Spleen (tissue), 11 donors: ENCODE measurements at regions not wholly inside any gene's neighbourhood (a gene's known extent, or its start where the extent isn't known, plus 50 kb on each side); places are given as distances from the start of the nearest gene placed in this dataset.

Experiments used
- DNase-seq: peaks from one replicate; pipeline ENCODE4 v3.0.0-alpha.2; 2020
- H3K27ac ChIP-seq, 8 donors: fragments of 200-600 bp; sonication (generic) in 7 of 8; 1 replicate in 4 of 8; 2 replicates in 4 of 8; pipeline versions ENCODE4 v1.5.0 to v1.8.0; 2016 to 2021; ENCODE audit warnings: inconsistent platforms in 4 of 8, mild to moderate bottlenecking in 4 of 8, moderate library complexity in 1 of 8
- H3K27me3 ChIP-seq, 7 donors: fragments of 200-600 bp; sonication (generic) in 6 of 7; replicated peaks in 1 of 7; 1 replicate in 4 of 7; 2 replicates in 3 of 7; pipeline versions ENCODE4 v1.5.0 to v1.8.0; 2016 to 2021; ENCODE audit warnings: inconsistent platforms in 3 of 7, mild to moderate bottlenecking in 1 of 7
- H3K36me3 ChIP-seq, 6 donors: fragments of 200-600 bp; sonication (generic) in 5 of 6; 1 replicate in 4 of 6; 2 replicates in 2 of 6; pipeline versions ENCODE4 v1.5.0 to v1.8.0; 2016 to 2021; ENCODE audit warnings: inconsistent platforms in 2 of 6
- H3K4me1 ChIP-seq, 6 donors: fragments of 200-600 bp; sonication (generic) in 5 of 6; 1 replicate in 3 of 6; 2 replicates in 3 of 6; pipeline versions ENCODE4 v1.5.0 to v1.8.0; 2016 to 2021; ENCODE audit warnings: inconsistent platforms in 3 of 6
- H3K4me3 ChIP-seq, 8 donors: fragments of 200-600 bp; sonication (generic) in 7 of 8; 1 replicate in 4 of 8; 2 replicates in 4 of 8; pipeline versions ENCODE4 v1.5.0 to v1.8.0; 2016 to 2021; ENCODE audit warnings: inconsistent platforms in 4 of 8, mild to moderate bottlenecking in 4 of 8, moderate library complexity in 2 of 8
- H3K9me3 ChIP-seq, 8 donors: fragments of 200-600 bp; sonication (generic) in 7 of 8; 1 replicate in 4 of 8; 2 replicates in 4 of 8; pipeline versions ENCODE4 v1.5.0 to v1.8.0; 2016 to 2021; ENCODE audit warnings: inconsistent platforms in 4 of 8
- POLR2A ChIP-seq, 3 donors: fragments of 450-650 bp; IDR thresholded peaks; one replicate each; pipeline ENCODE4 v1.5.1; 2017; ENCODE audit warnings: antibody characterized with exemption in 3 of 3, mild to moderate bottlenecking in 1 of 3
- POLR2AphosphoS5 ChIP-seq, 3 donors: sonication (generic); formaldehyde crosslinking; IDR thresholded peaks; one replicate each; pipeline ENCODE4 v1.5.1; 2017; ENCODE audit warnings: antibody characterized with exemption in 3 of 3
- WGBS, 5 donors: extraction: QIAGEN DNeasy Blood & Tissue Kit in 3 of 5; methylation state at CpG; one replicate each; pipeline versions ENCODE4 v1.1.5 to v1.1.7; 2013 to 2018; 5-methylcytosine and 5-hydroxymethylcytosine counted together
- intact Hi-C: fragments of 100-400 bp; cut with DNase I; formaldehyde crosslinking; loops from one replicate; pipeline ENCODE4 v1.15.0; 2023; ENCODE audit warnings: low total_unique reads
- TF ChIP-seq, protein P1 (sequence below), 11 experiments: fragments of 200-600 bp in 7 of 11; fragments of 450-650 bp in 4 of 11; sonication (generic) in 4 of 11; IDR thresholded peaks in 8 of 11; conservative IDR thresholded peaks in 3 of 11; 1 replicate in 7 of 11; 2 replicates in 4 of 11; pipeline versions ENCODE4 v1.4.0 to v1.8.0; 2016 to 2021; ENCODE audit warnings: antibody characterized with exemption in 11 of 11, inconsistent platforms in 4 of 11, mild to moderate bottlenecking in 1 of 11
- donor health status: healthy with polysubstance abuse.
- donor health status: DM: no; HTN: no; CAD: no; lungs with moderate emphysema.
- donor health status: DM: no; HTN: no; CAD: no.
- donor health status: Bipolar disorder and iron deficiency.
- donor health status: healthy.
- donor health status: DM: no; HTN: no; CAD: no.
- donor health status: DM: yes; HTN: yes; CAD: no.

DNA sequence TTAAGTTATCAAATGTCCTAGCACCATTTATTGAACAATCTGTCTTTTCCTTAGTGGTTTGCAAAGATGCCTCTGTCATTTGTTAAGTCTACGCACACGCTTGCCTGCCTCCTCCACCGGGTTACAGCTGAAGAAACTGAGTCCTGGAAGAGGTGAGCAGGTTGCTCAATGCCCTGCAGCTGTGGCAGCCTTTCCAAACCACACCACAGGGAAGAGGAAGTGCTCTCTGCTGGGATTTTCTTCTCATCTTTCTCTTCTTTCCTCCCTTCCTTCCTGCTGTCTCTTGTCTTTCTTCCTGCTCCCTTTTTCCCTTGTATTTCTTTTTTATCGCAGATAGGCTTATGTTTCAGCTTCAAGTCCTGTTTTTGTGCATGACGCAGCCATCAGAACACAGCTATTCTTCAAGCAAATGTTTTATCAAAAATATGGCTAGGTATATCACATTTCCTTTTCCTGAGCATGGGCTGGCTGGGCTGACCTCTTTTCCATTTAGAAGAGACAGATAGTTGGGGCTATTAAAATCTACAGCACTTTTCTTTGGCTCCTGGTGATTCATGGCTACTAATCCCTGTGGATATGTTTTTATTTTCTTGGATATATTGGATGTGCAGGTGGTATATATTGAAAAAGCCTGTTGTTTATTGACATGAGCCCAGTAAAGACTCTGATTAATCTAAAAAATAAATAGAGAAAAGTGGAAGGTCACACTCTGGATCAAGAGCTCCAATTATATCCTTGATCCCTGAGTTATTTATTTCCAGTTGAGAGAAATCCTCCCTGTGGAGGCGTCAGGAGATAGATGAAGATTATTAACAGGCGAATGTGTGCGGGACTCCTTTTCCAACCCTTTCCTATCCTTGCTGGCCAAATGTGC, 214.6 kb downstream of the TSN start:
- WGBS, 5 donors = 56 to 75% (median 62%) methylated on average over 8 of the region's 8 CpGs
- no peak for DNase-seq
- intact Hi-C loops = no loop called here
- H3K4me1 ChIP-seq = peaks cover 0 to 23% (median 17%) of the 10 kb centered on the region in 6 donors
- no peaks in the 10 kb centered on the region for H3K9me3 ChIP-seq
- peaks cover 0 to 25% (median 0%) of the 10 kb centered on the region in 7 donors for H3K27me3 ChIP-seq
- no peak overlapping the region for H3K27ac ChIP-seq
- no peak overlapping the region for H3K4me3 ChIP-seq
- no peaks in the 10 kb centered on the region for H3K36me3 ChIP-seq
- no peak for TF ChIP-seq POLR2A (IDR thresholded peaks at IDR 0.05)
- TF ChIP-seq, protein P1, sequence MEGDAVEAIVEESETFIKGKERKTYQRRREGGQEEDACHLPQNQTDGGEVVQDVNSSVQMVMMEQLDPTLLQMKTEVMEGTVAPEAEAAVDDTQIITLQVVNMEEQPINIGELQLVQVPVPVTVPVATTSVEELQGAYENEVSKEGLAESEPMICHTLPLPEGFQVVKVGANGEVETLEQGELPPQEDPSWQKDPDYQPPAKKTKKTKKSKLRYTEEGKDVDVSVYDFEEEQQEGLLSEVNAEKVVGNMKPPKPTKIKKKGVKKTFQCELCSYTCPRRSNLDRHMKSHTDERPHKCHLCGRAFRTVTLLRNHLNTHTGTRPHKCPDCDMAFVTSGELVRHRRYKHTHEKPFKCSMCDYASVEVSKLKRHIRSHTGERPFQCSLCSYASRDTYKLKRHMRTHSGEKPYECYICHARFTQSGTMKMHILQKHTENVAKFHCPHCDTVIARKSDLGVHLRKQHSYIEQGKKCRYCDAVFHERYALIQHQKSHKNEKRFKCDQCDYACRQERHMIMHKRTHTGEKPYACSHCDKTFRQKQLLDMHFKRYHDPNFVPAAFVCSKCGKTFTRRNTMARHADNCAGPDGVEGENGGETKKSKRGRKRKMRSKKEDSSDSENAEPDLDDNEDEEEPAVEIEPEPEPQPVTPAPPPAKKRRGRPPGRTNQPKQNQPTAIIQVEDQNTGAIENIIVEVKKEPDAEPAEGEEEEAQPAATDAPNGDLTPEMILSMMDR (IDR thresholded peaks at IDR 0.05 in 8 of 11, conservative IDR thresholded peaks at IDR 0.05 in 3 of 11) = no peak
- TF ChIP-seq POLR2AphosphoS5 (IDR thresholded peaks at IDR 0.05) = no peak

DNA sequence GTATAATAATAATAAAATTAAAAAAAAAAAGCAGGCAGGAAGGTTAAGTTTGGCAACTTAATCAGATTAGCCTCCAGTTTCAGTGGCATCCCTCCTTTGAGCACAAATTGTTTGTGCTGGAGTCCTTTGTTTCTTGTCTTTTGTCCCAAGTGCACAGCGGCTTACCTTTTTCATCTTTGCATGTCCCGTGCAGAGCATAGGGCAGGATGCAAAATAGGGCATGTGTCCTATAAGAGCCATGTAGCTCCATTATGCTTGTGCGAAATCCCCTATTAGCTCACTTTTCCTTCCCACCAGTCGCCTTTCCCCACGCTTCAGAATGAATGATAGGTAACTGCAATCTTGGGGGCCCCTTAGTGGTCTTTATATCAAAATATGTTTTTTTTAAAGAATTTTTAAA, 216.8 kb downstream of the TSN start:
- intact Hi-C loops = no loop called here
- no peak overlapping the region for H3K27ac ChIP-seq
- 90 to 95% (median 93%) methylated on average over 5 of the region's 5 CpGs for WGBS, 5 donors
- no peaks in the 10 kb centered on the region for H3K9me3 ChIP-seq
- H3K4me1 ChIP-seq = peaks cover 0 to 38% (median 25%) of the 10 kb centered on the region in 6 donors
- TF ChIP-seq, protein P1 (IDR thresholded peaks at IDR 0.05 in 8 of 11, conservative IDR thresholded peaks at IDR 0.05 in 3 of 11) = no peak
- no peak for TF ChIP-seq POLR2AphosphoS5 (IDR thresholded peaks at IDR 0.05)
- TF ChIP-seq POLR2A (IDR thresholded peaks at IDR 0.05) = no peak
- no peak for DNase-seq
- H3K27me3 ChIP-seq = peaks cover 0 to 25% (median 0%) of the 10 kb centered on the region in 7 donors
- no peak overlapping the region for H3K4me3 ChIP-seq
- H3K36me3 ChIP-seq = no peaks in the 10 kb centered on the region

DNA sequence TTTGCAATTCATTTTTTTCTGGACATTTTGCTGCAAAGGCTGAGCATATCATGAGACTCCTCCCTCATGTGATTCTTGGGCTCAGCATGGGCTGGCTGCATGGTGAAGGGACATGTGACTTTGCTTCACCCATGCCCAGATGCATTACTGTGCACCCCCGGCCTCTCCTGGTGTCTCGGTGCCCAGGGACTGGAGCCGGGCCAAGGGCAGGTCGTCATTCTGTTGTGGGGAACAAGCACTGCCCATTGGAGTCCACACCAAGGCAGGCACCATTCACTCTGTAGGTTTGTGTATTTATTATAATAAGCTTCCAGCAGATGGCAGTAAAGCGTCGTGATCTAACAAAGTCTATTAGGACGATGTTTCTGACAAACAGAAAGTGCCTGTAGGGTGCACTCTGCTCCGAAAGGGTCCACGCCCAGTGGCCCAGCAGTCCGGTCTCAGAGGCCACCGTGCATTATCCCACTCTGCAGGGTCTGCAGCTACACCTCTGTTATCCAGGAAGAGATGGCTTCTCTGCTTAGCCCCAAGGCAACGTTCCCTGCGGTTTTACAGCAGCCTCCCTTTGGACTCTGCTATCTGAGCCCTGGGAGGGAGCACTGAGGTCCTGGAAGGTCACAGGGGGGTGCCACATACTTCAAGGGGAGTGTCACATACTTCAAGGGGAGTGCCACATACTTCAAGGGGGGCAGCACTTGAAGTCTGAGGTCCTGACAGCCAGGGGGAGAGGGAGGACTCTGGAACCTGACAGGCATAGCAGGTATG, 219.6 kb downstream of the TSN start:
- no peak for TF ChIP-seq POLR2AphosphoS5 (IDR thresholded peaks at IDR 0.05)
- TF ChIP-seq, protein P1 (IDR thresholded peaks at IDR 0.05 in 8 of 11, conservative IDR thresholded peaks at IDR 0.05 in 3 of 11) = peak in 10 of 11 experiments; percentile 12 to 72 (median 58)
- DNase-seq = no peak
- peak overlapping the region in 6 of 8 donors; percentile 18 to 67 (median 26) for H3K4me3 ChIP-seq
- H3K9me3 ChIP-seq = no peaks in the 10 kb centered on the region
- peaks cover 0 to 32% (median 20%) of the 10 kb centered on the region in 6 donors for H3K4me1 ChIP-seq
- WGBS, 5 donors = 3 to 6% (median 6%) methylated on average over 7 to 13 of the region's 13 CpGs
- no peak overlapping the region for H3K27ac ChIP-seq
- intact Hi-C loops = no loop called here
- no peaks in the 10 kb centered on the region for H3K36me3 ChIP-seq
- peaks cover 0 to 25% (median 0%) of the 10 kb centered on the region in 7 donors for H3K27me3 ChIP-seq

DNA sequence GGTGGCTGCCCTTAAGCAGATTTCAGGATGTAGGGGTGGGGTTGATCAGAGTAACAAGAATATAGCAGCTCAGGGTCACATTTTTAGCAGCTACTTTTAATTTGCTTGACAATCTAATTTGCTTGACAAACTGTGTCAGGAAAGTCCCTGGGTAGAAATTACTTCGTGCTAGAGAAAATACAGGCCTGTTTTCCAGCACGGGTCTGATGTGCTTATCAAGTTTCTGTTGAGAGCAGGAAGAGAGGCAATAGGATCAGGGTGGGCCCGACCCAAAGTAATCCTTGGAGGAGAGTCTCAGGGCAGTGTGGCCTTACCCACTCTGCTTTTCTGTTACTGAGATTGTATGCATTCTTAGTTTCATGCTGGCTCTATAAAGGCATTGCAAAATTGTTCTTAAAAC, 221.5 kb downstream of the TSN start:
- DNase-seq = no peak
- intact Hi-C loops = no loop called here

More for the DNA sequence above, 221.5 kb downstream of the TSN start:
- TF ChIP-seq POLR2A (IDR thresholded peaks at IDR 0.05) = no peak
- TF ChIP-seq POLR2AphosphoS5 (IDR thresholded peaks at IDR 0.05) = no peak
- TF ChIP-seq, protein P1 (IDR thresholded peaks at IDR 0.05 in 8 of 11, conservative IDR thresholded peaks at IDR 0.05 in 3 of 11) = no peak
- peak overlapping the region in 1 of 8 donors; percentile 39 for H3K27ac ChIP-seq
- peaks cover 0 to 12% (median 0%) of the 10 kb centered on the region in 7 donors for H3K27me3 ChIP-seq
- no peaks in the 10 kb centered on the region for H3K9me3 ChIP-seq
- H3K4me1 ChIP-seq = peaks cover 0 to 29% (median 14%) of the 10 kb centered on the region in 6 donors
- H3K36me3 ChIP-seq = no peaks in the 10 kb centered on the region
- no peak overlapping the region for H3K4me3 ChIP-seq
- WGBS, 5 donors = 19 to 33% (median 21%) methylated on average over 3 of the region's 3 CpGs
